A549 (cell line): ENCODE measurements at regions not wholly inside any gene's neighbourhood (a gene's known extent, or its start where the extent isn't known, plus 50 kb on each side); places are given as distances from the start of the nearest gene placed in this dataset.

Experiments
- ATAC-seq, 2 experiments: fragments of 200-7000 bp in 1 of 2; fragments of >200 bp in 1 of 2; cut with Nextera tagmentation in 1 of 2; cut with Tn5 transposase in 1 of 2; 3 replicates each; pipeline versions ENCODE4 v1.8.0 to v1.9.1; 2018 to 2020; ENCODE audit warnings: mild to moderate bottlenecking in 1 of 2, moderate library complexity in 1 of 2
- CTCF ChIA-PET: fragments of 300-600 bp; sonication (Branson Sonifier 250); formaldehyde crosslinking; extraction: SDS; loops from one replicate; lab custom pipeline; 2021; ENCODE audit warnings: antibody characterized with exemption, inconsistent platforms; lab: Yijun Ruan, JAX
- POLR2A ChIA-PET: fragments of 350-600 bp; formaldehyde crosslinking; extraction: SDS; loops from one replicate; lab custom pipeline; 2021; ENCODE audit warnings: antibody characterized with exemption, inconsistent platforms; lab: Yijun Ruan, JAX
- DNase-seq, 2 experiments: peaks; one replicate each; pipeline versions ENCODE4 v3.0.0 to v3.0.0-alpha.2; 2011 to 2016; ENCODE audit warnings: low read depth in 1 of 2, low spot score in 1 of 2
- FAIRE-seq: peaks from 2 replicates; lab custom pipeline; 2011; peaks lifted over from hg19 to GRCh38; lab: Jason Lieb, UNC
- H3K27ac ChIP-seq, 2 experiments: fragments of >200 bp; sonication (Bioruptor Twin); formaldehyde crosslinking; 3 replicates each; pipeline ENCODE4 v1.5.1; 2016 to 2017
- H3K4me1 ChIP-seq: fragments of >200 bp; sonication (Bioruptor Twin); formaldehyde crosslinking; 3 replicates; pipeline ENCODE4 v1.6.1; 2016
- H3K4me2 ChIP-seq: fragments of >200 bp; sonication (Bioruptor Twin); formaldehyde crosslinking; 3 replicates; pipeline ENCODE4 v1.6.1; 2016
- H3K4me3 ChIP-seq: fragments of >200 bp; sonication (Bioruptor Twin); formaldehyde crosslinking; 3 replicates; pipeline ENCODE4 v1.5.1; 2016
- H3K9me3 ChIP-seq: fragments of >200 bp; sonication (Bioruptor Twin); formaldehyde crosslinking; 3 replicates; pipeline ENCODE4 v1.6.1; 2016
- BHLHE40 ChIP-seq: IDR thresholded peaks from 2 replicates; pipeline ENCODE4 v1.6.1; 2012; ENCODE audit warnings: low read depth, low read length, inconsistent platforms
- CEBPB ChIP-seq, 2 experiments: fragments of >200 bp in 1 of 2; sonication (Bioruptor Twin) in 1 of 2; formaldehyde crosslinking in 1 of 2; IDR thresholded peaks; 2 replicates each; pipeline ENCODE4 v1.6.1; 2012 to 2016
- EHF ChIP-seq: fragments of 250-450 bp; sonication (Bioruptor Pico); IDR thresholded peaks from 2 replicates; pipeline ENCODE4 v1.5.0; 2020; ENCODE audit warnings: mild to moderate bottlenecking
- EHMT2 ChIP-seq: fragments of 200-600 bp; sonication (generic); IDR thresholded peaks from 2 replicates; pipeline ENCODE4 v1.6.1; 2016; ENCODE audit warnings: antibody characterized with exemption, low read depth, mild to moderate bottlenecking, moderate library complexity
- ESRRA ChIP-seq: fragments of 150-350 bp; IDR thresholded peaks from 2 replicates; pipeline ENCODE4 v1.6.1; 2014; ENCODE audit warnings: mild to moderate bottlenecking, low read length, borderline replicate concordance
- HDAC2 ChIP-seq: fragments of 200-600 bp; sonication (generic); IDR thresholded peaks from 2 replicates; pipeline ENCODE4 v1.6.1; 2016
- HOXB13 ChIP-seq: fragments of 250-450 bp; sonication (Bioruptor Pico); IDR thresholded peaks from 2 replicates; pipeline ENCODE4 v1.5.0; 2020; ENCODE audit warnings: low read depth, mild to moderate bottlenecking, moderate library complexity
- JUN ChIP-seq, 2 experiments: fragments of >200 bp; sonication (Bioruptor Twin); formaldehyde crosslinking; IDR thresholded peaks; 2 replicates in 1 of 2; 3 replicates in 1 of 2; pipeline ENCODE4 v1.6.1; 2016 to 2017
- JUNB ChIP-seq: fragments of >200 bp; sonication (Bioruptor Twin); formaldehyde crosslinking; IDR thresholded peaks from 2 replicates; pipeline ENCODE4 v1.6.1; 2016
- KDM1A ChIP-seq: fragments of 200-600 bp; sonication (generic); IDR thresholded peaks from 2 replicates; pipeline ENCODE4 v1.6.1; 2016; ENCODE audit warnings: low read depth, mild to moderate bottlenecking
- KDM5A ChIP-seq: fragments of 200-600 bp; sonication (generic); IDR thresholded peaks from 2 replicates; pipeline ENCODE4 v1.6.1; 2016; ENCODE audit warnings: antibody characterized with exemption, mild to moderate bottlenecking
- MAFK ChIP-seq: fragments of 450-650 bp; IDR thresholded peaks from 2 replicates; pipeline ENCODE4 v1.6.1; 2014; ENCODE audit not compliant: partially characterized antibody
- RCOR1 ChIP-seq: fragments of 150-350 bp; IDR thresholded peaks from 2 replicates; pipeline ENCODE4 v1.6.1; 2014; ENCODE audit warnings: antibody characterized with exemption, low read length, low read depth
- RNF2 ChIP-seq: fragments of 200-600 bp; sonication (generic); IDR thresholded peaks from 2 replicates; pipeline ENCODE4 v1.6.1; 2016; ENCODE audit warnings: low read depth, mild to moderate bottlenecking, antibody characterized with exemption, moderate library complexity, borderline replicate concordance
- TFCP2L1 ChIP-seq: fragments of 250-450 bp; sonication (Bioruptor Pico); IDR thresholded peaks from 2 replicates; pipeline ENCODE4 v1.5.0; 2021; ENCODE audit warnings: mild to moderate bottlenecking
- ZC3H11A ChIP-seq: fragments of 450-650 bp; IDR thresholded peaks from 2 replicates; pipeline ENCODE4 v1.6.1; 2014; ENCODE audit warnings: antibody characterized with exemption, mild to moderate bottlenecking
- WGBS: methylation state at CpG from one replicate; pipeline ENCODE4 v1.1.6; 2017; ENCODE audit errors: missing lambda C conversion rate; 5-methylcytosine and 5-hydroxymethylcytosine counted together
- TF ChIP-seq, protein P1 (sequence below): fragments of >200 bp; sonication (Bioruptor Twin); formaldehyde crosslinking; IDR thresholded peaks from 3 replicates; pipeline ENCODE4 v1.5.1; 2016
- TF ChIP-seq, protein P2 (sequence below): IDR thresholded peaks from 2 replicates; pipeline ENCODE4 v1.6.1; 2012; ENCODE audit warnings: low read depth, borderline replicate concordance
- TF ChIP-seq, protein P3 (sequence below): fragments of 200-600 bp; sonication (generic); IDR thresholded peaks from 2 replicates; pipeline ENCODE4 v1.6.1; 2016; ENCODE audit warnings: antibody characterized with exemption, mild to moderate bottlenecking, moderate library complexity
- TF ChIP-seq, protein P4 (sequence below): IDR thresholded peaks from 2 replicates; pipeline ENCODE4 v1.6.1; 2012
- TF ChIP-seq, protein P5 (sequence below): fragments of >200 bp; sonication (Bioruptor Twin); formaldehyde crosslinking; IDR thresholded peaks from 3 replicates; pipeline ENCODE4 v1.6.1; 2016
- TF ChIP-seq, protein P6 (sequence below): fragments of 250-450 bp; sonication (Bioruptor Pico); IDR thresholded peaks from 2 replicates; pipeline ENCODE4 v1.5.0; 2020; ENCODE audit warnings: low read depth, mild to moderate bottlenecking, moderate library complexity

DNA sequence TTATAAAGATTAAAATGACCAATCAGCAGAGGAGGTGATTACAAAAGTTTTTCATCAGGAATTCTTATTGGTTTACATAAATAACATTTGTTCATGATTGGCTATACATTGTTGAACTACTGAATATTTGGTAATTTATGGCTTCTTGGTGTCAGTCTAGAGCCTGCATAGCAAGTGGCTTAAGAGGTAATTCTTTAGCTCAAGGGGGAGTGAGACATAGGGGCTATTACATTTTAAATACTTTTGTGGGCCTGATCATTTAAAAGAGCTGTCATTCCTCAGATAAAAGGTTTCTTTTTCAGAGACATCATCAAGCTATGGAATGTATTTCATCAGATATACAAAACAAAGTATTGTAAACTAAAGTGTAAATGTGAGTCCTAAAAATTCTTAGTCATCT is 373.8 kb downstream of the EPHA4 start:
- DNase-seq, result no peak
- no peak for FAIRE-seq
- CTCF ChIA-PET, result interaction anchor here (0.6 kb wide), 1 partner anchor 736 kb away, joined by 3 read pairs; no protein-coding TSS in a partner anchor
- TF ChIP-seq, protein P1, sequence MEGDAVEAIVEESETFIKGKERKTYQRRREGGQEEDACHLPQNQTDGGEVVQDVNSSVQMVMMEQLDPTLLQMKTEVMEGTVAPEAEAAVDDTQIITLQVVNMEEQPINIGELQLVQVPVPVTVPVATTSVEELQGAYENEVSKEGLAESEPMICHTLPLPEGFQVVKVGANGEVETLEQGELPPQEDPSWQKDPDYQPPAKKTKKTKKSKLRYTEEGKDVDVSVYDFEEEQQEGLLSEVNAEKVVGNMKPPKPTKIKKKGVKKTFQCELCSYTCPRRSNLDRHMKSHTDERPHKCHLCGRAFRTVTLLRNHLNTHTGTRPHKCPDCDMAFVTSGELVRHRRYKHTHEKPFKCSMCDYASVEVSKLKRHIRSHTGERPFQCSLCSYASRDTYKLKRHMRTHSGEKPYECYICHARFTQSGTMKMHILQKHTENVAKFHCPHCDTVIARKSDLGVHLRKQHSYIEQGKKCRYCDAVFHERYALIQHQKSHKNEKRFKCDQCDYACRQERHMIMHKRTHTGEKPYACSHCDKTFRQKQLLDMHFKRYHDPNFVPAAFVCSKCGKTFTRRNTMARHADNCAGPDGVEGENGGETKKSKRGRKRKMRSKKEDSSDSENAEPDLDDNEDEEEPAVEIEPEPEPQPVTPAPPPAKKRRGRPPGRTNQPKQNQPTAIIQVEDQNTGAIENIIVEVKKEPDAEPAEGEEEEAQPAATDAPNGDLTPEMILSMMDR, result no peak
- TF ChIP-seq CEBPB (IDR thresholded peaks at IDR 0.05) (no peak), HDAC2 (no peak), ZC3H11A (no peak), HOXB13 (CRISPR knock-in tag) (no peak), BHLHE40 (no peak), RCOR1 (no peak), EHMT2 (no peak)
- TF ChIP-seq, protein P2, sequence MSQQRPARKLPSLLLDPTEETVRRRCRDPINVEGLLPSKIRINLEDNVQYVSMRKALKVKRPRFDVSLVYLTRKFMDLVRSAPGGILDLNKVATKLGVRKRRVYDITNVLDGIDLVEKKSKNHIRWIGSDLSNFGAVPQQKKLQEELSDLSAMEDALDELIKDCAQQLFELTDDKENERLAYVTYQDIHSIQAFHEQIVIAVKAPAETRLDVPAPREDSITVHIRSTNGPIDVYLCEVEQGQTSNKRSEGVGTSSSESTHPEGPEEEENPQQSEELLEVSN, result no peak
- TF ChIP-seq, protein P3, sequence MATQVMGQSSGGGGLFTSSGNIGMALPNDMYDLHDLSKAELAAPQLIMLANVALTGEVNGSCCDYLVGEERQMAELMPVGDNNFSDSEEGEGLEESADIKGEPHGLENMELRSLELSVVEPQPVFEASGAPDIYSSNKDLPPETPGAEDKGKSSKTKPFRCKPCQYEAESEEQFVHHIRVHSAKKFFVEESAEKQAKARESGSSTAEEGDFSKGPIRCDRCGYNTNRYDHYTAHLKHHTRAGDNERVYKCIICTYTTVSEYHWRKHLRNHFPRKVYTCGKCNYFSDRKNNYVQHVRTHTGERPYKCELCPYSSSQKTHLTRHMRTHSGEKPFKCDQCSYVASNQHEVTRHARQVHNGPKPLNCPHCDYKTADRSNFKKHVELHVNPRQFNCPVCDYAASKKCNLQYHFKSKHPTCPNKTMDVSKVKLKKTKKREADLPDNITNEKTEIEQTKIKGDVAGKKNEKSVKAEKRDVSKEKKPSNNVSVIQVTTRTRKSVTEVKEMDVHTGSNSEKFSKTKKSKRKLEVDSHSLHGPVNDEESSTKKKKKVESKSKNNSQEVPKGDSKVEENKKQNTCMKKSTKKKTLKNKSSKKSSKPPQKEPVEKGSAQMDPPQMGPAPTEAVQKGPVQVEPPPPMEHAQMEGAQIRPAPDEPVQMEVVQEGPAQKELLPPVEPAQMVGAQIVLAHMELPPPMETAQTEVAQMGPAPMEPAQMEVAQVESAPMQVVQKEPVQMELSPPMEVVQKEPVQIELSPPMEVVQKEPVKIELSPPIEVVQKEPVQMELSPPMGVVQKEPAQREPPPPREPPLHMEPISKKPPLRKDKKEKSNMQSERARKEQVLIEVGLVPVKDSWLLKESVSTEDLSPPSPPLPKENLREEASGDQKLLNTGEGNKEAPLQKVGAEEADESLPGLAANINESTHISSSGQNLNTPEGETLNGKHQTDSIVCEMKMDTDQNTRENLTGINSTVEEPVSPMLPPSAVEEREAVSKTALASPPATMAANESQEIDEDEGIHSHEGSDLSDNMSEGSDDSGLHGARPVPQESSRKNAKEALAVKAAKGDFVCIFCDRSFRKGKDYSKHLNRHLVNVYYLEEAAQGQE, result no peak
- no peak for ATAC-seq
- no peaks in the 10 kb centered on the region for H3K9me3 ChIP-seq
- no peaks in the 10 kb centered on the region for H3K4me1 ChIP-seq
- no peak overlapping the region for H3K4me3 ChIP-seq
- POLR2A ChIA-PET, result no interaction called here
- no peak overlapping the region for H3K4me2 ChIP-seq
- H3K27ac ChIP-seq, result no peak overlapping the region

DNA sequence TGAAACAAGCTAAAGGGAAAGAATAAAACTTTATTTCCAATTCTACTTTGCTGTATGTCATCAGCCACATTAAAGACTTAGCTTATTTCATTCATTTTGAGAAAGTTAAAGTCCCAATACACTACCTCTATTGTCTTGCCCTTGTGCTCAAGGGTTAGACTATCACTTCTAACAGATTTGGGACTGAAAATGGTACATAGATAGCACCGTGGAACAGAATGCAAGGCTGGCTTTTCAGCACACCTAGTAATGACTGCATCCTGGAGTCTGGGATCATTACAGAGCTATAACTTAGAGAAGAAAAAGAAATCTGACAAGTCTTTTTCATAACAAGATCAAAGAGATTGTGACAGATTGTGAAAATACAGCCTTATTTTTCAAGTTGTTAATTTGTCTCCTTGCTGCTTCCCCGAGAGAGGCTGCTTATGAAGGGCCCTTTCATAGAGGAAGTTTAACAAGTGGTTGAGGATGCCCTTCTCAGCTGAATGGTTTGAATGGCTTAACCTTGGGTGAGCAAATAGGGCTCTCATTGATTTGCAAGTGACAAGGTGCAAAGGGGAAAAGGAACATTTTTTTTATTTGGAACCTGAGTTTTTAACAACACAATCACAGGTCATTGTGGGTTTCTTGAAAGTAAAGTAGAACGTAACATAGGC is 371.8 kb downstream of the EPHA4 start:
- POLR2A ChIA-PET, result no interaction called here
- ATAC-seq (no peak), FAIRE-seq (no peak), DNase-seq (no peak)
- Histone ChIP-seq H3K9me3 (no peaks in the 10 kb centered on the region), H3K27ac (no peak overlapping the region), H3K4me2 (no peak overlapping the region), H3K4me1 (no peaks in the 10 kb centered on the region), H3K4me3 (no peak overlapping the region)
- CTCF ChIA-PET, result interaction anchor here (0.7 kb wide), 1 partner anchor 236 kb away, joined by 3 read pairs; no protein-coding TSS in a partner anchor
- TF ChIP-seq KDM1A, result no peak
- TF ChIP-seq, protein P4, sequence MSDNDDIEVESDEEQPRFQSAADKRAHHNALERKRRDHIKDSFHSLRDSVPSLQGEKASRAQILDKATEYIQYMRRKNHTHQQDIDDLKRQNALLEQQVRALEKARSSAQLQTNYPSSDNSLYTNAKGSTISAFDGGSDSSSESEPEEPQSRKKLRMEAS, result no peak
- TF ChIP-seq EHF (CRISPR knock-in tag), result no peak
- TF ChIP-seq JUNB, result no peak
- TF ChIP-seq, protein P2, result no peak
- TF ChIP-seq TFCP2L1 (CRISPR knock-in tag), result no peak
- no peak for TF ChIP-seq MAFK
- no peak for TF ChIP-seq ZC3H11A
- no peak for TF ChIP-seq ESRRA
- TF ChIP-seq, protein P5, sequence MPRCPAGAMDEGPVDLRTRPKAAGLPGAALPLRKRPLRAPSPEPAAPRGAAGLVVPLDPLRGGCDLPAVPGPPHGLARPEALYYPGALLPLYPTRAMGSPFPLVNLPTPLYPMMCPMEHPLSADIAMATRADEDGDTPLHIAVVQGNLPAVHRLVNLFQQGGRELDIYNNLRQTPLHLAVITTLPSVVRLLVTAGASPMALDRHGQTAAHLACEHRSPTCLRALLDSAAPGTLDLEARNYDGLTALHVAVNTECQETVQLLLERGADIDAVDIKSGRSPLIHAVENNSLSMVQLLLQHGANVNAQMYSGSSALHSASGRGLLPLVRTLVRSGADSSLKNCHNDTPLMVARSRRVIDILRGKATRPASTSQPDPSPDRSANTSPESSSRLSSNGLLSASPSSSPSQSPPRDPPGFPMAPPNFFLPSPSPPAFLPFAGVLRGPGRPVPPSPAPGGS, result no peak
- TF ChIP-seq KDM5A, result no peak
- TF ChIP-seq, protein P6, sequence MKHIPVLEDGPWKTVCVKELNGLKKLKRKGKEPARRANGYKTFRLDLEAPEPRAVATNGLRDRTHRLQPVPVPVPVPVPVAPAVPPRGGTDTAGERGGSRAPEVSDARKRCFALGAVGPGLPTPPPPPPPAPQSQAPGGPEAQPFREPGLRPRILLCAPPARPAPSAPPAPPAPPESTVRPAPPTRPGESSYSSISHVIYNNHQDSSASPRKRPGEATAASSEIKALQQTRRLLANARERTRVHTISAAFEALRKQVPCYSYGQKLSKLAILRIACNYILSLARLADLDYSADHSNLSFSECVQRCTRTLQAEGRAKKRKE (CRISPR knock-in tag), result no peak
- TF ChIP-seq JUN (IDR thresholded peaks at IDR 0.05), result no peak
- no peak for TF ChIP-seq RNF2
- 9% methylated on average over 3 of the region's 3 CpGs for WGBS
